IPS DF 6.9 (cell line): ENCODE measurements at regions not wholly inside any gene's neighbourhood (a gene's known extent, or its start where the extent isn't known, plus 50 kb on each side); places are given as distances from the start of the nearest gene placed in this dataset.

ENCODE experiments used
- DNase-seq: peaks from one replicate; pipeline ENCODE4 v3.0.0-alpha.2; 2013; ENCODE audit warnings: low read depth, low spot score
- H3K27ac ChIP-seq: one replicate; pipeline ENCODE4 v1.5.1; 2013; ENCODE audit warnings: low read length, control low read depth
- H3K27me3 ChIP-seq: 2 replicates; pipeline ENCODE4 v1.6.1; 2013; ENCODE audit warnings: mild to moderate bottlenecking, low read length; ENCODE audit not compliant: control insufficient read depth, insufficient read depth
- H3K36me3 ChIP-seq: 2 replicates; pipeline ENCODE4 v1.6.1; 2013; ENCODE audit warnings: low read length; ENCODE audit not compliant: control insufficient read depth, insufficient read depth
- H3K4me1 ChIP-seq: 2 replicates; pipeline ENCODE4 v1.6.1; 2013; ENCODE audit warnings: low read length; ENCODE audit not compliant: control insufficient read depth, insufficient read depth
- H3K4me3 ChIP-seq: 2 replicates; pipeline ENCODE4 v1.5.1; 2013; ENCODE audit warnings: mild to moderate bottlenecking, low read length
- H3K9me3 ChIP-seq: 2 replicates; pipeline ENCODE4 v1.6.1; 2013; ENCODE audit warnings: low read length, inconsistent platforms; ENCODE audit not compliant: control insufficient read depth, insufficient read depth
- WGBS: extraction: QIAGEN DNeasy Blood & Tissue Kit; methylation state at CpG from one replicate; pipeline ENCODE4 v1.1.7; 2013; ENCODE audit warnings: mixed read lengths, missing lambda C conversion rate; ENCODE audit not compliant: insufficient read length, insufficient coverage; 5-methylcytosine and 5-hydroxymethylcytosine counted together

DNA sequence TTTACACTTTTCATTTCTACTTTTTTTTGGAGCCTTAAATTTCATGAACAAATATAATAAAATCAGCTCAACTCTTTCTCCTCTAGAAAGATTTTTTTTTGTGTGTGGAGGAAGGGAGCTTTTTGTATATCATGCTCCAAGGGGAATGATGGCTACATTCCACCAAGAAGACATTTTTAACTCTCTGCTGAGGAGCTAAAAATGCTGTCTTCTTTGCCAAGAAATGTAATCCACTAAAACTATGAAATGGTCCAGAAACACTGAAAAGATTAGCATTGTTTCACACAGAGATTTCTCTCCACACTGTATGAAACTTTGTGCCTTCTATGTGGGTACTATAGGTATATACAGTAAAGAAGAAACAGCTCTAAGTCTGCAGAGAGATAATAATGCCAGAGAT, 74.1 kb upstream of the ANK3 start:
- H3K27ac ChIP-seq = no peak overlapping the region
- no peaks in the 10 kb centered on the region for H3K4me1 ChIP-seq
- H3K27me3 ChIP-seq = no peaks in the 10 kb centered on the region
- H3K4me3 ChIP-seq = no peak overlapping the region
- no peak for DNase-seq
- H3K36me3 ChIP-seq = no peaks in the 10 kb centered on the region
- no peaks in the 10 kb centered on the region for H3K9me3 ChIP-seq

DNA sequence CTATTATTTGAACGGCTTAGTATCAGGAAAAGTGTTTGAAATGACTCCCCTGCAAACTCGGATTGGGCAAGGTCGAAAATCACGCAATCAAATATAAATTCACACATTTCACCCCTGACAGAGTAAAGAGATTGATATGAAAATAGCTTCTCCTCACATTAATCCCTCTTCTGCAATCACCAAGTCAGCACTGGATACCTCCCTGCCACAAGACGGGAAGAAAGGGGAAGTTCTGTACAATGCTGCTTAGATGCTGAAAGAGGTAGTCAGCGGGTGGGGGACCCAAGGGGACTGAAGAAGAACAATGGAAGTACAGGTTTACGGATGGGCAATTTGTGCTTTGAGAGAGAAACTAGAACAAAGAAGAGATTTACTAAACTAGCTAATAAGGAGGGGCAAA, 72.0 kb upstream of the ANK3 start:
- H3K4me1 ChIP-seq = no peaks in the 10 kb centered on the region
- no CpG with 5 or more reads among the region's 7 CpGs for WGBS
- H3K4me3 ChIP-seq = no peak overlapping the region

DNA sequence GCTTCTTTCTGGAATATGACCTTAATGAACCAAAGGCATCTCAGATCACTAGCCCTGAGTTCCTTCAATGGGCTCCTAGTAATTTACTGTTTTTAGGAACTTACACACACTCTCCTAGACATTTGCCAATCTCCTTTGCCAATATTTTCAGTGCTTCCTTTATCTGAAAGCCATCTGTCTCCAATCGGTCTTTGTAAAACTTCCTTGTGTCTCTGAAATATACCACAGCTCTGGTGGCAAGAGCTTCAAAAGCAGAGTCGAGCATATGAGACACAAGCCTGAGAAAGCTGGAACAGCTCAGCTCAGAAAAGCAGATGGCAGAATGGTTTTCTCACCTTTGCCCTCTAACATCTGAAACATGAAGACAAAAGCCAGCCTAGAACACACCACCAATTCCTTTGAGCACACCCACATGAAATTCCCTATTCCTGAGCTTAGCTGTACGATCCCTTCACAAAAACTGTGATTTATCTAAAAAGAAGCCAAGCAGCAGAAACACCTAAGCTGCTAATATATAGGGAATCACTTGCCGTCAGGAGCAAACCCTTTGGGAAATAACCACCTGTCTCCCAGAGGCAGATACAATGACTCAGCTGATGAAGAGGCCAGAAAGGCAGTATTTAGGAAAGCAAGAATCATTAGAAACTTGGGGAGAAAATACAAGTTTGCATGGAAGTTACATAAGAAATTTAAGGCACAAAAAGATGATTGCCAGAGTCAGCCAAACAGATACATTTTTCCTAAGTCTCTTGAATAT, 70.2 kb upstream of the ANK3 start:
- no peaks in the 10 kb centered on the region for H3K36me3 ChIP-seq
- no peaks in the 10 kb centered on the region for H3K9me3 ChIP-seq
- no peak for DNase-seq
- H3K4me3 ChIP-seq = no peak overlapping the region
- WGBS = no CpG with 5 or more reads among the region's 4 CpGs
- H3K27me3 ChIP-seq = no peaks in the 10 kb centered on the region
- no peaks in the 10 kb centered on the region for H3K4me1 ChIP-seq
- no peak overlapping the region for H3K27ac ChIP-seq

More for the DNA sequence above, 72.0 kb upstream of the ANK3 start:
- no peaks in the 10 kb centered on the region for H3K27me3 ChIP-seq
- no peaks in the 10 kb centered on the region for H3K36me3 ChIP-seq
- no peak overlapping the region for H3K27ac ChIP-seq
- no peak for DNase-seq
- H3K9me3 ChIP-seq = no peaks in the 10 kb centered on the region

DNA sequence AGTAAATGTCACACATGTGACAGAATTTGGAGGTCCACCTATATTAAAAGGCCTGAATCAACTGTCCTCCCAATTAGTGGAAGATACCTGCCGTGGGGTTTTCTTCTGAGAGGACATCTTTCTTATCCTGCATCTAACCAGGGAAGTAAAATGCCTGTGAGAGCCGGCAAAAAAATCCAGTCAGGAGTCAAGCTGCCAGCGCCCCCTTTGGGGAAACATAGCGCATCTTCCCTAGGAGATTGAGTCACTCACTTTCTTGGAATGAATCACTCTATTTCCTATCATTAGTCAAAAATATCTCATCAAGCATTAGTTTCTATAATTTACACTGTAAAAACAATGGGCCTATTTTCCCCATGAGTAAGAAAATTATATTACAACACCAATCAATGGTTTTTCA, 66.4 kb upstream of the ANK3 start:
- H3K36me3 ChIP-seq = no peaks in the 10 kb centered on the region
- H3K4me1 ChIP-seq = no peaks in the 10 kb centered on the region
- H3K4me3 ChIP-seq = no peak overlapping the region
- no peaks in the 10 kb centered on the region for H3K9me3 ChIP-seq
- no CpG with 5 or more reads among the region's 4 CpGs for WGBS
- H3K27ac ChIP-seq = no peak overlapping the region
- no peaks in the 10 kb centered on the region for H3K27me3 ChIP-seq
- no peak for DNase-seq

DNA sequence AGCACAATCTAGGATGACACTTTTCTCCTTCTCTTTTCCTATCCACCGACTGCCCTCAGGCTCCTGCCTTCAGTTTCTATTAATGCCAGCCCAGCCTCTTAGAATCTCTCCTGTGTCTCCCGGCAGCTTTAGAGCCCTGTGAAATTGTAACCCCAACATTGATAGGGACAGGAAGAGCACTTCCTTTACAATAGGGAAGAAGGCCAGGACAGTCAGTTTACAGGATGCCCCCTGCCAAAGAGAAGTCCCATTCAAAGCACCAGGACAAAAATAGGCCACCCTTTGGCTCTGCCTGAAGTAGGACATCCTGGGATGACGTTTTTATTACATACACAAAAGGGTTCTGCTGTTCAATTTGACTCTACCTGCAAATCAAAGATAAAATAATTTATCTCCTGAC, 64.7 kb upstream of the ANK3 start:
- H3K4me3 ChIP-seq = no peak overlapping the region
- H3K27me3 ChIP-seq = no peaks in the 10 kb centered on the region
- no peaks in the 10 kb centered on the region for H3K36me3 ChIP-seq
- DNase-seq = no peak
- no CpG with 5 or more reads among the region's 3 CpGs for WGBS
- H3K27ac ChIP-seq = no peak overlapping the region
- no peaks in the 10 kb centered on the region for H3K4me1 ChIP-seq
- no peaks in the 10 kb centered on the region for H3K9me3 ChIP-seq

DNA sequence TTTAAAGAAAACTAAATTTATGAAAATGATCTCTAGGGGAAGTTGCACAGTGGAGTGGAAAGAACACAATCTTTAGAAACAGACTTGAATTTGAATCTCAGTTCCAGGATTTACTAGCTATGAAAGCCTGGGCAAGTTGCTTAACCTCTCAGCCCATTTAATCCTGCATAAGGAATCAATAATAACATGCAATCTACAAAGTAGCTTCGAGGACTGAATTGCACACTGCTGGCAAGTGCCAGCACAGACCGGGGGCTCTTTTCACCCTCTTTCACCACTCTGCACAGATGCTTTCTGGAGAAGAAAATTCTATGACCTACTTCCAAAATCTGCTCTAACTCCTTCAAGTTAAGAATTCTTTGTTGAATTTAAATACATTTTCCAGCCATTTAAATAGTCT, 63.4 kb upstream of the ANK3 start:
- H3K4me3 ChIP-seq = no peak overlapping the region
- DNase-seq = no peak
- H3K4me1 ChIP-seq = no peaks in the 10 kb centered on the region
- WGBS = no CpG with 5 or more reads among the region's 2 CpGs
- no peak overlapping the region for H3K27ac ChIP-seq
- H3K27me3 ChIP-seq = no peaks in the 10 kb centered on the region
- no peaks in the 10 kb centered on the region for H3K36me3 ChIP-seq
- H3K9me3 ChIP-seq = no peaks in the 10 kb centered on the region

DNA sequence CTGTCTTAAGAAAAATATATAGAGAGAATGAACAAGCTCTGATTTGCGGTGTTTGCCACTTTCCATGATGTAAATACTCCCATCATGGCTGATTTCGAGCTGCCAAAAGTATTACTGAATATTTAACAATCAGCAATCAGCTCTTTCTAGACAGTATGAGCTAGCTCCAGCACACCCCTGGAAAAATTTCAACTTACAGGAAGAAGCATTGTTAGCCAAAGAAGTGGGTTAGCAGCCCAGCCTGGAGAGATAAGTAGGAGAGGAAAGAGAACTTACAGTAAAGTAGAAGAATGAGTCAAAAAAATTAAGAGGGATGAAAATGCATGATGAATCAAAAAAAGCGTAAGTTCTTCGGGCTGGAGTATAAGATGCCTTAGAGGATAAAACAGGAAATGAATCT, 60.6 kb upstream of the ANK3 start:
- H3K27me3 ChIP-seq = no peaks in the 10 kb centered on the region
- no peak overlapping the region for H3K27ac ChIP-seq
- no peaks in the 10 kb centered on the region for H3K36me3 ChIP-seq
- H3K4me3 ChIP-seq = no peak overlapping the region
- no CpG with 5 or more reads among the region's 4 CpGs for WGBS
- peaks cover 2% of the 10 kb centered on the region; the same call in 1 of the 2 replicates for H3K4me1 ChIP-seq
- DNase-seq = no peak
- H3K9me3 ChIP-seq = no peaks in the 10 kb centered on the region

DNA sequence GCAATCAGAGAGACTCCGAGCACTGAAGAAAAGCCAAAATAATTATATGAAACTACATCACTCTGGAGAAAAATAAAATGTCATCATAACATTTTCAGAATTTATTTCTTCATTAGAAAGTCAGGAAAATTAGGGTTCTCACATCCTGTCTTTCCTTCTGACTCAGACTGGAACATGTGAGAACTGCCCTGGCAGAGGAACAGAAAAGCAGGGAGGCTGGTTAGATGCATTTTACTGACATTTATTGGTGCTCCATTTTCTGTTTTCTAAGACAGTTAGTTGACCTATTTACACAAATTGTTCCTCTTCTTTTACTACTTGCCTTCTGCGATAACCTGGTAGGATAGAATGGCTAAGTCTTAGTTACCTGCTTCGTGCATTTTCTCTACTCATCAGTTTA, 58.6 kb upstream of the ANK3 start:
- Histone ChIP-seq H3K4me3 (no peak overlapping the region), H3K36me3 (no peaks in the 10 kb centered on the region), H3K27ac (no peak overlapping the region), H3K9me3 (no peaks in the 10 kb centered on the region), H3K4me1 (peaks cover 2% of the 10 kb centered on the region; the same call in 1 of the 2 replicates), H3K27me3 (no peaks in the 10 kb centered on the region)
- WGBS = no CpG with 5 or more reads among the region's 3 CpGs
- DNase-seq = no peak

DNA sequence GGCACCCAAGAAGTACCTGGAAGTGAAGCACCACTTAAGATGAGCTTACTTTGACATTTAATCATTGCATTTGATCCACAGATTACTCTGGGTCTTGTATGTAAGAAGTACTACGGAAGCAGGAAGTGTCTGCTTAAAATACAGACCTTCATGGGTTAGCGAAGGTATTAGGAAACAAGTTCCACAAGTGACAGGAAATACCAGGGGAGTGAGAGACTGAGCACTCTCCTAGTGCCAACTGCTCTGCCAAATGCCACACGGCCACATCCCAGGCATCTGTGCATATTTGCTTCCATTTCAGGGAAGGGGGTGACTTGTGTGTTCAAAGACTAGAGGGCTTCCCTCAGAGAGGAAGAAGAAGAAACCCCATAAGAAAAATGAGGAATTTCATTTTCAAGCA, 57.2 kb upstream of the ANK3 start:
- Histone ChIP-seq H3K36me3 (no peaks in the 10 kb centered on the region), H3K27ac (no peak overlapping the region), H3K9me3 (no peaks in the 10 kb centered on the region), H3K27me3 (no peaks in the 10 kb centered on the region), H3K4me3 (no peak overlapping the region), H3K4me1 (peaks cover 2% of the 10 kb centered on the region; the same call in 1 of the 2 replicates)
- WGBS = no CpG with 5 or more reads among the region's 3 CpGs
- no peak for DNase-seq

DNA sequence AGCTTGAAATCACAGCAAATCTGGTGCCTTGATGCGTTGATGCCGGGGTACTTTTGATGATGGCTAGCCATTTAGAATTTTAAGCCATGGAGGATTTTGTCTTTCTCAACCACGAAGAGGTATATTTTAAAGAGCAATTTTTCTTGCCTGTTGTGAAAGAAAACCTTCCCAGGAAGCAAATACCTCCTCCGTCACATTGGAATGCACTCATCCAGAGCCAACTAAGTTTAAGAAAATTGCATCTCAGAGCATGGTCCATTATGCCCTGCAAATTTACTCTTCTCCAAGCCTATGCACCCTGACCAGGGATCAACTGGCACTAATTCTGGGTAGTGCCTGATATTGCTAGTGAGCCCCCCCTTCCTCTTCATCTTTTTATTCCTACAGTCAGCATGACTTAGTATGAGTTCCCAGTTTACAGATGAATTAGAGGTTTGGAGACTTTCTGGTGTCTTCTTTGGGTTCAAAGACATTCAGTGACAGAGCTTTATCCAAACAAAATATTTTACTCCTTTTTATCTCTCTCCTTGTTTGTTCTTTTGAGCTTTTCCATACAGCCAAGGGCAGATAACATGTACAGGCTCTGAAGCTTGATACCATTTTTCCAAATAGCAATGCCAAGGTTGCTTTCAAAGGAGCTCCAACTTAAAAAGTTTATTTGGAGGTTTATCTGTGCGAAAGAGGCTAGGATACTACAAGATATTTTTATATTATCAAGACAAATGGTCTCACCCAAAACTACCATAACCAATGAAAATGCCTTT, 56.6 kb upstream of the ANK3 start:
- Histone ChIP-seq H3K4me1 (peaks cover 2% of the 10 kb centered on the region; the same call in 1 of the 2 replicates), H3K4me3 (no peak overlapping the region), H3K27me3 (no peaks in the 10 kb centered on the region), H3K9me3 (no peaks in the 10 kb centered on the region), H3K27ac (no peak overlapping the region), H3K36me3 (no peaks in the 10 kb centered on the region)
- WGBS = no CpG with 5 or more reads among the region's 5 CpGs
- no peak for DNase-seq
